Activated CD4-positive, alpha-beta memory T cell treated with anti-CD3 and anti-CD28 coated beads for 36 hours (primary cell): ENCODE measurements at regions not wholly inside any gene's neighbourhood (a gene's known extent, or its start where the extent isn't known, plus 50 kb on each side); places are given as distances from the start of the nearest gene placed in this dataset.

ENCODE experiments used
- CTCF ChIA-PET: fragments of 350-600 bp; sonication (Branson Sonifier 250); formaldehyde crosslinking; loops from one replicate; lab custom pipeline; 2021; ENCODE audit warnings: antibody characterized with exemption, inconsistent platforms; lab: Charles Lee
- POLR2A ChIA-PET: fragments of 350-600 bp; sonication (Branson Sonifier 250); formaldehyde crosslinking; loops from one replicate; lab custom pipeline; 2021; ENCODE audit warnings: antibody characterized with exemption; lab: Charles Lee
- DNase-seq: peaks from one replicate; pipeline ENCODE4 v3.0.0-alpha.2; 2020
- H3K27ac Mint-ChIP-seq: one replicate; pipeline ENCODE4 v1.8.0; 2021; ENCODE audit warnings: mixed read lengths
- H3K27me3 Mint-ChIP-seq: one replicate; pipeline ENCODE4 v1.8.0; 2021; ENCODE audit warnings: mixed read lengths
- H3K36me3 Mint-ChIP-seq: one replicate; pipeline ENCODE4 v1.8.0; 2021; ENCODE audit warnings: mixed read lengths
- H3K4me1 Mint-ChIP-seq: one replicate; pipeline ENCODE4 v1.8.0; 2021; ENCODE audit warnings: low read depth, mixed read lengths
- H3K4me3 Mint-ChIP-seq: one replicate; pipeline ENCODE4 v1.8.0; 2021; ENCODE audit warnings: mild to moderate bottlenecking, mixed read lengths
- H3K9me3 Mint-ChIP-seq: one replicate; pipeline ENCODE4 v1.8.0; 2021; ENCODE audit warnings: mixed read lengths
- intact Hi-C: fragments of 100-400 bp; cut with micrococcal nuclease; formaldehyde crosslinking; loops from one replicate; pipeline ENCODE4 v1.15.1; 2023

DNA sequence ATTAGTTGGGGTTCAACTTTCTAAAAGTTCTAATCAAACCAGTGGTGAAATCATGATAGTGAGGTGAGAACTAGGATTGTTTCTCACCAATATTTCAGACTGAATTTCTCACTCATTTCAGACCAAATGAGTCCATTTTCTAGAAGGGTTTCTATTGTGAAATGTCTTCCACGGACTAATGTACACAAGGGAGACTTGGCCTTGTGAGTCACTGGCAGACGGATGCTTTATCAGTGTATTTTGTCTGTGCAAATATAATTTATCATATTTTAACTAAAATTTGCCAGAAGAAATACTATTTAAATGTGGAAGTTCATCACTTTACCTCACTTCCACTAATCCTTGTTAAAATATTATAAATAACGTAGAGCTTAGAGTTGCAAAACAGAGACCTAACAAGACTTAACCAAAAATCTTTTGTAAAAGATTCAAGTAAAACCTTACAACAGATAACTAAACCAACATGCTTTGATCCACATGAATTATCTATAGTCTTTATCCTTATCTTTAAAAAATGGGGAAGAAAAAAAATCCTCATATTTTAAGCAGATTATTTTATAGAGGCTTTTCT, 506.0 kb upstream of the FAM241A start:
- H3K4me3 Mint-ChIP-seq: no peak overlapping the region
- intact Hi-C loops: no loop called here
- no peaks in the 10 kb centered on the region for H3K27me3 Mint-ChIP-seq
- DNase-seq: no peak
- H3K27ac Mint-ChIP-seq: no peak overlapping the region
- CTCF ChIA-PET: no interaction called here
- no peaks in the 10 kb centered on the region for H3K36me3 Mint-ChIP-seq
- H3K9me3 Mint-ChIP-seq: no peaks in the 10 kb centered on the region
- no peaks in the 10 kb centered on the region for H3K4me1 Mint-ChIP-seq
- POLR2A ChIA-PET: no interaction called here

DNA sequence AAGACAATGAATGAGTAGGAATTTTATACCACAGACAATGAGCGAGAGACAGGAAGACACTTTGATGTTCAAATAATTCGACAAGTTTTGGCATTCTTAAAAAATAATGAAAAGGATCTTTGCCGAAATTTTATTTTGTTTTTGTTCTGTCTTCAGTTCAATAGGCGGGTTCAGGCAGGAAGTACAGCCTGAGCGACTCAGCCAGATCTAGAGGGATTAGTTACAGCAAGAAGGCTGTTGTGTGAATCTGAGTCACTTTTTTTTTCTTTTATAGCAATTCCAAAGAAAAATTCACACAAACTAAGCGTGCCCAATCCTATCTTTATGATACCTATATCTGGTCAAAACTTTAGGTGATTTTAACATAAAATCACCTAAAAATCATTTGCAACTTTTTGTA, 505.4 kb upstream of the FAM241A start:
- no peaks in the 10 kb centered on the region for H3K9me3 Mint-ChIP-seq
- ChIA-PET POLR2A (no interaction called here), CTCF (no interaction called here)
- DNase-seq: no peak
- H3K4me1 Mint-ChIP-seq: no peaks in the 10 kb centered on the region
- intact Hi-C loops: no loop called here
- H3K36me3 Mint-ChIP-seq: no peaks in the 10 kb centered on the region
- H3K4me3 Mint-ChIP-seq: no peak overlapping the region
- no peaks in the 10 kb centered on the region for H3K27me3 Mint-ChIP-seq
- H3K27ac Mint-ChIP-seq: no peak overlapping the region

- peak; percentile 35 for DNase-seq
- intact Hi-C loops: loop anchor here (1.0 kb wide), 1 partner anchor 212 kb away; no protein-coding TSS in a partner anchor
- Mint-ChIP-seq H3K4me1 (no peaks in the 10 kb centered on the region), H3K36me3 (no peaks in the 10 kb centered on the region), H3K27me3 (no peaks in the 10 kb centered on the region), H3K9me3 (no peaks in the 10 kb centered on the region), H3K27ac (no peak overlapping the region), H3K4me3 (no peak overlapping the region)
- ChIA-PET CTCF (interaction anchor here (0.6 to 1.2 kb wide), 2 partner anchors 10 to 13 kb away, joined by 3 read pairs; no protein-coding TSS in a partner anchor), POLR2A (no interaction called here)
Measured at GRCh38 chr4:111641813-111642579, 503.3 kb upstream of the FAM241A start.

DNA sequence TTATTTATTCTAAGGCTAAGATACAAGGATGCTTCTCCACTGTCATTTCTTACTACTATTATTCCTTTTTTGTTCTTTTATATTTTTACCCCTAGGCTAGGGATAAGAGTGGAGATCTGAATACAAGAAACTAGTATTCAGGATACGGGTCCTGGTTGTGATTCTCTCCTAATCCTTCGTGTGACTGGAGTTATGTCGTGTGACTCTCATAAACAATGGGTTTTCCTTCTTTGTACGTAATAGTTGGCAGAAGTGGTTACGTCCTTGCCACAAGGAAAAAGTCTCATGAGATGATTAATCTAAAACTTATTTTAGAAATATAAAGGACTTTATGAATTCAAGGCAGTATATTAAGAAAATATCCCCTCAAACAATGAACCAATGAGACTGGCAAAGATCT, 497.2 kb upstream of the FAM241A start:
- no peaks in the 10 kb centered on the region for H3K36me3 Mint-ChIP-seq
- no peaks in the 10 kb centered on the region for H3K9me3 Mint-ChIP-seq
- no peaks in the 10 kb centered on the region for H3K4me1 Mint-ChIP-seq
- no peak for DNase-seq
- H3K4me3 Mint-ChIP-seq: no peak overlapping the region
- no peak overlapping the region for H3K27ac Mint-ChIP-seq
- H3K27me3 Mint-ChIP-seq: no peaks in the 10 kb centered on the region
- POLR2A ChIA-PET: no interaction called here
- CTCF ChIA-PET: no interaction called here
- intact Hi-C loops: no loop called here

DNA sequence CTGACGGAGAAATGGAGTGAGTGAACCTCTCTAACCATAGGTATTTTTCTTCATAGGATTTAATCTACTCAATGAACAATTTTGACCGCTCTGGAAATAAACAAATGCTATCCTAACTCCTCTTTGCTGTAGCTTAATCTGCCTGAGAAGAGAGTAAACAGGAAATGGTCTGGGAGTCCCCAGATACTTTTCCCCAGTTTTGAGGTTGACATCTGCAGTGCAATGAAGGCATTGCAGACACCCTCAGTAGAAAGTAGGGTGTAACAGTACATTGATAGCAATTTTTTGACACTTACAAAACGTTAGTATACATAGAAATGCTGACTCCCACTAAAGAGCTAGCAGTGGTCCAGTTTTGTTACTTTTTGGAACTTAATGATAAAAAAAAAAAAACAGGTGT, 495.9 kb upstream of the FAM241A start:
- no peak for DNase-seq
- Mint-ChIP-seq H3K36me3 (no peaks in the 10 kb centered on the region), H3K4me3 (no peak overlapping the region), H3K27me3 (no peaks in the 10 kb centered on the region), H3K4me1 (no peaks in the 10 kb centered on the region), H3K9me3 (no peaks in the 10 kb centered on the region), H3K27ac (no peak overlapping the region)
- CTCF ChIA-PET: no interaction called here
- intact Hi-C loops: no loop called here
- POLR2A ChIA-PET: no interaction called here

DNA sequence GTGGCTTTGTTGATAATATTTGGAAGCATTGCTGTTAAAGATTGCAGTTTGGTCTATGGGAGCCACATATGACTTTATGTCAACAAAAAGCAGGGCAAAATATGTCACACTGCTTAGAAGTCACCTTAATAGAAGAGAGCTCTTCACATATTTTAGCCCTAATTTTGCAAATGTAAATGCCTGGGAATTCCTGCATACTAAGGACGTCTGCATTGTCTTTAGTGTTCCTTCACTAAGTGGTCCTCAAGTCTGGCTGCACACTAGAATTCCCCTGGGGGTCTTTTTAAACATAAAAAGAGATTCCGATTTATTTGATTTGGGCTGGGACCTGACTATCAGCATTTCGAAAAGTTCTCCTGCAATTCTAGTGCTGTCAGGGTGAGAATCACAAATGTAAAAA, 495.1 kb upstream of the FAM241A start:
- Mint-ChIP-seq H3K27me3 (no peaks in the 10 kb centered on the region), H3K27ac (no peak overlapping the region), H3K4me1 (no peaks in the 10 kb centered on the region), H3K36me3 (no peaks in the 10 kb centered on the region), H3K9me3 (no peaks in the 10 kb centered on the region), H3K4me3 (no peak overlapping the region)
- intact Hi-C loops: no loop called here
- DNase-seq: no peak
- POLR2A ChIA-PET: no interaction called here
- CTCF ChIA-PET: no interaction called here

DNA sequence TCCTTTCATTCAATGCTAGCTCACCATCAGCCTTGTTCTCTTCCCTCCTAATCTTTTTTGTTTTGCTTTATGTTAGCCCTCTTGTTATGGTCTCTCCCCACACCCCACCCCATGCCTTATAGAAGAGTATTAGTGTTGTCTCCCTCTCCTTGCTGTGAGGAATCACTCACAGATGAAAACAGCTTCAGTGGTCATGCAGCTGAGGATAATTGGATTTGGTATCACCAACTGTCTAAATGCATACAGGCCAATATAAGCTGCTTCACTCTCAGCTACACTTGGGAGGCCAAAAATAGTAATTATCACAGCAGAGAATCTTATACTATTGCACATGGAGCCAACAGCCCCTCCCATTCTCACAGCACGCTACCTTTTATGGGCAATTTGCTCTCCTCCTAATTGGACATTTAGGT, 494.6 kb upstream of the FAM241A start:
- intact Hi-C loops: no loop called here
- Mint-ChIP-seq H3K36me3 (no peaks in the 10 kb centered on the region), H3K9me3 (no peaks in the 10 kb centered on the region), H3K4me1 (no peaks in the 10 kb centered on the region), H3K27me3 (no peaks in the 10 kb centered on the region), H3K27ac (no peak overlapping the region), H3K4me3 (no peak overlapping the region)
- POLR2A ChIA-PET: no interaction called here
- DNase-seq: no peak
- CTCF ChIA-PET: no interaction called here

GRCh38 chr4:111652236-111652635, 493.0 kb upstream of the FAM241A start:
- Mint-ChIP-seq H3K4me3 (no peak overlapping the region), H3K9me3 (no peaks in the 10 kb centered on the region), H3K27ac (no peak overlapping the region), H3K4me1 (no peaks in the 10 kb centered on the region), H3K27me3 (no peaks in the 10 kb centered on the region), H3K36me3 (no peaks in the 10 kb centered on the region)
- CTCF ChIA-PET: no interaction called here
- POLR2A ChIA-PET: no interaction called here
- intact Hi-C loops: no loop called here
- DNase-seq: no peak

GRCh38 chr4:111652986-111653385, 492.3 kb upstream of the FAM241A start:
- ChIA-PET CTCF (no interaction called here), POLR2A (no interaction called here)
- no peak for DNase-seq
- H3K27ac Mint-ChIP-seq: no peak overlapping the region
- intact Hi-C loops: no loop called here
- H3K27me3 Mint-ChIP-seq: no peaks in the 10 kb centered on the region
- H3K4me1 Mint-ChIP-seq: no peaks in the 10 kb centered on the region
- no peaks in the 10 kb centered on the region for H3K36me3 Mint-ChIP-seq
- no peaks in the 10 kb centered on the region for H3K9me3 Mint-ChIP-seq
- H3K4me3 Mint-ChIP-seq: no peak overlapping the region

DNA sequence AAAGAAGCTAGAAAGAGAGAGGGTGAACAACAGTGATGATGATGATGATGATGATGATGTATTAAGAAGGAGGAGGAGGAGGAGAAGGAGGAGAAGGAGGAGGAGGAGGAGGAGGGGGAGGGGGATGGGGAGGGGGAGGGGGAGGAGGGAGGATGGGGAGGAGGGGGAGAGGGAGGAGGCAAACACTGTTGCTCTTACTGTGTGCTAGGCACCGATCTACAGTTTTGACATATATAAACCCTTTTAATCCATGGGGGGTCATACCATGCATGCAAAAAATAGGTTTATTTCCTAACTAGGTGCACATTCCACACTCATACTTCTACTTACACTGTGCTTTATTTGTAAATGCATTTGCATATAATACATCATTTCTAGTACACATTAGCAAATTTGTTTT, 482.8 kb upstream of the FAM241A start:
- Mint-ChIP-seq H3K27ac (no peak overlapping the region), H3K27me3 (no peaks in the 10 kb centered on the region), H3K9me3 (peaks cover 3% of the 10 kb centered on the region), H3K4me3 (no peak overlapping the region), H3K4me1 (no peaks in the 10 kb centered on the region), H3K36me3 (no peaks in the 10 kb centered on the region)
- POLR2A ChIA-PET: no interaction called here
- intact Hi-C loops: no loop called here
- no peak for DNase-seq
- CTCF ChIA-PET: no interaction called here

DNA sequence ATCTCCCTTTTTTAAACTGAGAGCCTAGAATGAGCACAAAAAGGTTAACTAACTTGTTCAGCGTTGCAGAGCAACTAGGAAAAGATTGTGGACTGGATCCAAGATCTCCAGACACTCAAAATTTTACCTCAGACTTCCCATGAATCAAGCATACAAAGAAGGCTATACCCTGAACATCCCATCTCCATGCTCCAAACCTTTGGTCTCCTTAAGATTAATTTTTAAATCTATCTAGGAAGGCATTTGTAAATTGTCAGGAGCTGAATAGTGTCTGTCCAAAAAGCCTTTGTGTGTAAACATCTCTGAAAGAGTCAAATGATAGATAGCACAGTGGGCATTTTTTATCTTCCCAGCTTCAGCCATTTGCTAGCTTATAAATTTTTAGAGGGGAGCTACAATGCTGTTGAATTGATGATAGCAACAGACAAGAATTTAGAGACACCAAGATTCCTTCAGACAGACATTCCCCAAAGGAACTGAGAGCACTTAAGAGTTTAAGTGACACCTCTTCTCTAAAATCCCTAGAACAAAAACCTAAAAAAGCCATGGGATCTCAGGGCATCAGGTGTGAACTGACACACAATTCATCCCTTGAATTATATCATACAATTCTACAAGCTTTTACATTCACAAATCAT, 480.8 kb upstream of the FAM241A start:
- no peak for DNase-seq
- Mint-ChIP-seq H3K4me3 (no peak overlapping the region), H3K36me3 (no peaks in the 10 kb centered on the region), H3K27me3 (no peaks in the 10 kb centered on the region), H3K4me1 (no peaks in the 10 kb centered on the region), H3K9me3 (peaks cover 3% of the 10 kb centered on the region), H3K27ac (no peak overlapping the region)
- ChIA-PET CTCF (no interaction called here), POLR2A (no interaction called here)
- intact Hi-C loops: no loop called here

DNA sequence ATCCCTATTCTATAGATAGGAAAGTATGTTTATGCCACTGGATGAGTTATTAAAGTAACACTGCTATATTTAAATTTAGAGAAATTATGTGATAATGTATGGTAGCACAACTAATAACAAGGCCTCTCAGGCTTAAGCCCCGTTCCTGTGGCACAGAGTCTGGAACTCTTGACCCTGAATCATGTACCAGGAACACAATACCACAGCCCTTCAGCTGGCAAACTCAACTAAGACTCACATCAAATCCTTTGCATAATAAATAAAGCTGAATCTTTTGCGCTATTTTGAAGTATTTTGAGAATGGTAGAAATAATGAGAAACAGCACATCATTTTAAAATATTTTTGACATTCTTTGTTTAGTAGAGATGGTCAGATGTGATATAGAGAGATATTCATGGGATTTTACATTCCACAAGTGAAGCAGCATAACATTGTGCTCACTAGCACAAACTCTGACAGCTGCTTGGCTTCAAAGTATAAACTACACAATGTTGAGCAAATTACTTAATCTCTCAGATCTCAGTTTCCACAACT, 478.4 kb upstream of the FAM241A start:
- ChIA-PET POLR2A (no interaction called here), CTCF (no interaction called here)
- Mint-ChIP-seq H3K9me3 (peaks cover 3% of the 10 kb centered on the region), H3K4me3 (no peak overlapping the region), H3K36me3 (no peaks in the 10 kb centered on the region), H3K27ac (no peak overlapping the region), H3K27me3 (no peaks in the 10 kb centered on the region), H3K4me1 (no peaks in the 10 kb centered on the region)
- no peak for DNase-seq
- intact Hi-C loops: no loop called here
